GM21390 (cell line): ENCODE measurements at regions not wholly inside any gene's neighbourhood (a gene's known extent, or its start where the extent isn't known, plus 50 kb on each side); places are given as distances from the start of the nearest gene placed in this dataset.
A peak's percentile ranks its signal among the peaks of the same experiment; 100 is the strongest.

Source experiments
- ATAC-seq: cut with Tn5 transposase; IDR thresholded peaks from one replicate; pipeline ENCODE4 v1.9.1; 2021; ENCODE audit not compliant: unreplicated experiment

DNA sequence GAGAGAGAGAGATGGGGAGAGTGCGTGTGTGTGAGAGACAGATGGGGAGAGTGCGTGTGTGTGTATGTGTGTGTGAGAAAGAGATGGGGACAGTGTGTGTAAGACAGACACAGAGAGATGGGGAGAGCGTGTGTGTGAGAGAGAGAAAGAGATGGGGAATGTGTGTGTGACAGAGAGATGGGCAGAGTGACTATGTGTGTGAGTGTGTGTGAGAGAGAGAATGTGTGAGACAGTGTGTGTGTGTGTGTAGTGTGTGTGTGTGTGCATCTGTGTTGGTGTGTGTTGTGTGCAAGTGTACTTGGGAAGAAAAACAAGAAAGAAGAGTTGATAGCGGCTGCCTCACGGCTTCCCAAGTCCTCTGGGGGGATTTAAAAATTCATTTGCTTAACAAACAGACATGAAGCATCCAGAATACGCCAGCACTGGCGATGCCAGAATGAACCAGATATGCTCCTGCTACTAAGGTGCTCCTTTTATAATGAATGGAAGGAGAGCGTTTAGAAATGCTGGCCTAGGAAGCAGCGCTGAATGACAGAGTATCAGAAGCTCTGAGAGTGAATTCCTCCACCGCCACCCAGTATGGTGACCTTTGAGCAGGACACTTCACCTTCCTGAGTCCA, 186.1 kb upstream of the TSC22D2 start:
- no peak for ATAC-seq

DNA sequence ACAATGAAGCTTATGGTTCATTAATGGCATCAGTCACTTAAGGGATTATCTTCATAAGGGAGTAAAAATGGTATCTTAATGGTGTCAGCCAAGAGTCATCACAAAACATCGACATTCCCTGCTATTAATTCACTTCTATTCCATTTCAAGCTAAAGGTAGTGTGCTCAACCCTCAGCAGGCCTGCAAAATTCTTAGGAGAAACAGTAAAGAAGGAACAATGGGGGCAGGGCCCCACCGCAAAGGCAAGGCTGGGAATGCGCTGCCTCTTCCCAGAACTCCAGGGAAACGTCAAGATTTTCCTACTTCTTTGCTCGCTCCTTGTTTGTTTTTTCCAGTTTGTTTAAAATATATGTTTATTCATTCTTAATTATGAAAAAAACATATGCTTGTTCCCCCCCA, 187.3 kb upstream of the TSC22D2 start:
- no peak for ATAC-seq

DNA sequence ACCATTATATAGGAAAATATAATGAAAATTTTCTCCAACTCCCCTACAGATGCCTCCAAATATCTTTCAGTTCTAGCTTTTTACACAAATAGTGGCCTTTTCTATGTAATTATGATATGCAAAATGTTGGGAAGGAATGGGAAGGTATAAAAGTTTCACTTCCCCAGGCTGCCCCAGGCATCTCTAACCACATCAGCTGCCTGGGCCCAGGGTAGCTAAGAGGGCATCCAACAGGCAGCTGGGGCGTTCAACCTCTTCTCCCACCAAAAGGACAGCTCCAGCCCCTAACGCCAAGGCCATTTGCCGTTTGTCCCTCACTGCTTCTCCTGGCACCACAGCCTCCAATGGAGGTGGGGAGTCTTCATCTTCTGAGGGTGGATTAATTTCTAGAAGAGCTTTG, 188.1 kb upstream of the TSC22D2 start:
- ATAC-seq, result no peak

DNA sequence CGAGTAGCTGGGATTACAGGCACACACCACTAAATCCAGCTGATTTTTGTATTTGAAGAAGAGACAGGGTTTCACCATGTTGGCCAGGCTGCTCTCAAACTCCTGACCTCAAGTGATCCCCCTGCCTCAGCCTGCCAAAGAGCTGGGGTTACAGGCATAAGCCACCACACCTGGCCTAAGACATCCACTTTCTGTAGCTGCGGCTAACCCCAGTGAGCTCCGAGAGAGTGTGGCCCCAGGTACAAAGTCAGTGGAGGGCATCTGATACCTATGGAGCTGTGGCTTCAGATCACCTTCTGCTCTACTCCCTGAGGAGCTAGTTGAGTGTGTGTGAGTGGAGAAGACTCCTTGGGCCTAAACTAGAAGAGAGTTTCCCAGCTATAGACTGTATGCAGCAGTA, 189.3 kb upstream of the TSC22D2 start:
- no peak for ATAC-seq

DNA sequence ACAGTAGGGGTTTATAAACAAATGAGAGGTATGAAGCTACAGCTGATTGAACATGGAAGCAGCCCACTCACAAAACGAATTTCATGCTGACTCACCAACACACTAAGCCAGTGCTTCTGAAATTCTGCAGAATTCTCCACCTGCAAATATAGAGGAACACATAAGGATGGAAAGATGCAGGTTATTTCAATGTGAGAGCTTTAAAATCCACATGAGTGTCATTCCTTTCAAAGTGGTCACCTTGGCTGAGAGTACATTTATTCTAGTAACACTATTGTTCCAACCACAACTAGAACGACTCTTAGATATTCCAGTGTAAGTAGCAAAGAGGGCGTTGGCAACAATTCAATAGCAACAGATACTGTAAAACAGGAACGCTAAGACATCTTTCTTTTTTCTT, 189.9 kb upstream of the TSC22D2 start:
- ATAC-seq, result no peak

DNA sequence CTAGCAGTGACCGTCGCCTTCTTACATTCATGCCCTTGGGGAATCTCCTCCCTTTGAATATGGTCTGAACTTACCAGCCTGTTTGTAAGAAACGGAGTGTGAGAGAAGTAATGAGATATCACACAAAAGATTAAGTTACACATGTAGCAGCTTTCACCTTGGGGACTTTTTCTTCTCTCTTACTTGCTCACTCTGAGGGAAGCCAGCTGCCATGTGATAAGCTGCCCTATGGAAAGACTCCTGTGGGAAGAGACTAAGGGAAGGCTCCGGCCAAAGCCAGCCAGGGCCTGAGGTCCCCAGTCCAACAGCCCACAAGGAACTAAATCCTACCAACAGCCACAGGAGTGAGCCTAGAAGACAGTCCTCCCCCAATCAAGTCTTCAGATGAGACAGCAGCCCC, 190.4 kb upstream of the TSC22D2 start:
- ATAC-seq, result no peak

DNA sequence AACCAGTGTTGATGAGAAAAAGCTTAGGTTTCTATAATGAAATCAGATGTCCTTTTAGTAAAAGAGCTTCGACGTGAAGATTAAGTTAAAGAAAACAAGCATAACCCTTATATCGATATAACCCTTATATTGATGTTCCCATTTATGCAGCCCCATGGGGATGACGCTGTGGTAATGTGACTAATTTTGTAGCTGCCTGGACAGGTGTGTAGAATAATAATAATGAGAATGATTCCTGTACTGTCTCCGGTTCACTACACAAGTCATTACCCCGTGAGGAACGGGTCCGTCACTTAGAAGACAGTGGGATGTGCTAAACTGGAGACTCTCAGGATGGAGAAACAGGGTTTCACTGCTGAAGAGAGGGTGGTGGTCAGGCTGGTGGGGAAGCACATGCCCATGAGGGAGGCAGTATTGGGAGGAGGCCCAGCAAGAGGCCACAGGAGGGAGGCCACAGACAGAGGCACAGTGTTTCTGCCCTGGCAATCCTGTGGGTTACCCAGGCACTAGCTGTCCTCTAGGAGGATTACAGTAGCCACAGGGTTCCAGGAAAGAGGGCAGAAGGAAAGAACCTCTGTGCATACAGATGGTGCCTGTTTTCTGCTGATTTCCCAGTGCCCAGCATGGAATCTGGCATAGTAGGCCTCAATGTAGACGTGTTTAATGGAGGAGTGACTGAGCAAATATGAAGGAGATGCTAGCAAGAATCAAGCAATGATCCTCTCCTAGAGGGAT, 191.1 kb upstream of the TSC22D2 start:
- ATAC-seq, result no peak

DNA sequence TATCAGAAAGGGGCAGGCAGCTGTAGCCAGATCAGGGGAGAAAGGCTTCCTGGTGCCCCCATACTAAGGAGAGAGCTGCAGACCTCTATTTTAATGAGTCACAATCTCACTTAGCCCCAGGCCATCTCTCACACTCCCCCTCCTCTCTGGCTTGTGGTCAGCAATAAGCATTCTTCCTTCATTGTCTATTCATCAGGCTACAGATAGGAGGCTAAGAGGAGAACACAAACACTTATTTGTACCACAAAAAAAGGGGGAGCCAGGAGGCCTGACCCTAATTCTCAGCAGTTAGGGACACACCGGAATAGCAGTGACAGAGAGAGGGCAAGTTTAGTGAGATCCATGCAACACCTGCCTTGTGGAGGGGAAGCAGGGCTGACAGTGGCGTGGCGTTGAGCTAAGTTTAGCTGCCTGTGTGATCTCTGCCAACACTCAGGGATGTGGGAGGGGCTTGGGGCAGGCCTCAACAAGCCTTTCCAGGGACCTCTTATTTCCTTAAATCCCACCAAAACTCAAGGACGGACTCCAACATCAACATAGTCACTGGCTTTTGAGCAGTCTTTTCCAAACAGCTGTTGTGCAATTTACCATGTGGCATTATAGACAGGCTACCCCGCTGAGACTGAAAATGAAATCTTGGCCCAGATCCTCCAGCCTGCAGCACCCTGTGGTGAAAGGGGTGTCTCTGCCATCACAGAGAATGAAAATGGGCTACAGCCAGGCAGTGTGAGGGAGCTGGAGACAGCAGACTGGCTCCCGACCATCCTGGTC, 191.9 kb upstream of the TSC22D2 start:
- no peak for ATAC-seq

DNA sequence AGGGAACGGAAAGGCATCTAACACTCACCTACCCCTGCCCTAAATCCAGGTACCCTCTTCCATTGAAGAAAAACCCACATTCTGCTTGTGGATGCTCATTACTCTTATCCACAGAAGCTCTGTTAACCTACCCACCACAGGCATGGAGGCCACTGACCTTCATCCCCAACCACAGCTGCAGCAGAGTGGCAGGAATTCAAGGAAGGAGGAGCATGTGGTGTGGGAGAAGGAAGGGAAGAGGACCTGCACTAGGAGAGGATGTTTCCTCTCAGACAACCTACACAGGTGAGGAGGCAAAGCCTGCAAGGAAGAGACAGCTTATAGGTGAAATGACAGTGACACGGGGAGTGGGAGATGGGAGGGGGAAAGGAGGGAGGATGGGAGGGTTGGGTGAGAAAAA, 192.5 kb upstream of the TSC22D2 start:
- no peak for ATAC-seq

DNA sequence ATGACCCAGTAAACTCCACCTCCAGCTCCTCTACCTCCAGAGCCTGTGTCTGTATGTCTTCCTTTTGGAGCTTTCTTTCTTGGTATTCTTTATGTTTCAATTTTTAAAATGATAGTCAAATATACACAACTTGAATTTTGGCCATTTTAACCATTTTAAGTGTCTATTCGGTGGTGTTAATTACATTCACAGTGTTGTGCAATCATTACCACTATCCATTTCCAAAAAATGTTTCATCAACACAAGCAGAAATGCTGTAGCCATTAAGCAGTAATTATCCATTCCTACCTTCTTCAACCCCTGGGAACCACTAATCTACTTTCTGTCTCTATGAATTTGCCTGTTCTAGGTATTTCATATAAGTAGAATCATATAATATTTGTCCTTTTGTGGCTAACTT, 194.5 kb upstream of the TSC22D2 start:
- no peak for ATAC-seq

DNA sequence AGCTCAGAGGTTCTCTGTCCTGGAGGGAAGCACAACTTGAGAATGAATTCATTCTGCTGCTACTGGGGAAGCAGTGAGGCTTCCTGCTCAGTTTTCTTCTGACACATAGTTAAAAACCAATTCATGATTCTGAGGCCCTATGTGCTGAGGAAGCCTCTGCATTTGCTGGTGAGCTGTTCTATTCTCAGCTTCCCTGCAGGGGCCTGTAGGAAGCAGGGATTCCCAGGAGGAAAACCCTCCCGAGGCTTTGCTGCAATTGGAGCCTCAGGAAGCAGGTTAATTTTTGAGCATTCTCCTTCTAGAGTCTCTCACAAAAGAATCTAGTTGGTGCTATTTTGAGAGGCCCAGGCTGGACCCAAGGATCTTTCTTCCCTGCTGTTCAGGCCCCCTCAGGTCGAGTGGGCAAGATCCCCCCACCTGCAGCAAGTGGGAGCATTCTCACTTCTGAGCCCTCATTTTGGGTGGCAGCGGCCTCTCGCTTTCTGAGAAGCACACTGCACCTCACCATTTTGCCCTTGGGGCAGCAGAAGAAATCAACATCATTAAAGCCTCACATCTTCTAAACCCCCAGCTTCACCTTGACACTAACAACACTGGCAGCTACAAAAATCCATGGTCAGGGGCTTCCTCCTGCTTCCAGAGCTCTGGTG, 197.5 kb upstream of the TSC22D2 start:
- ATAC-seq, result no peak

DNA sequence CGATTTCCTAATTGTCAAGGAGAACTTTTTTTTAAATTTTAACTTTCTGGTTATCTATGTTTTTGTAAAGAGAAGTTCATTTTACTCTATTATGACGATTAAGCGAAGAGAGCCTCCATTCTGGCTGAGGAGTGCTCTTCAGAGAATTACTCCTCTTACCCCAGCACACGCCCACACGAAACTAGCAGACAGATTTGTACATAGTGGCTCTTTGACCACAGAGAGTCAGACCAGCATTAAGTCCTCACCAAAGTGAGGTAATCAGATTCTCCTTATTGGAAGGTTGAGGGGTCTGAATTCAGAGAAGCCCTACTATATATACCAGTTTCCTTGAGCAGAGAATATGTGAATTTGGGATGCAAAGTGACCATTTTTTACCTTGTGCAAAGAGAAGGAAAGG, 204.8 kb upstream of the TSC22D2 start:
- ATAC-seq, result no peak

DNA sequence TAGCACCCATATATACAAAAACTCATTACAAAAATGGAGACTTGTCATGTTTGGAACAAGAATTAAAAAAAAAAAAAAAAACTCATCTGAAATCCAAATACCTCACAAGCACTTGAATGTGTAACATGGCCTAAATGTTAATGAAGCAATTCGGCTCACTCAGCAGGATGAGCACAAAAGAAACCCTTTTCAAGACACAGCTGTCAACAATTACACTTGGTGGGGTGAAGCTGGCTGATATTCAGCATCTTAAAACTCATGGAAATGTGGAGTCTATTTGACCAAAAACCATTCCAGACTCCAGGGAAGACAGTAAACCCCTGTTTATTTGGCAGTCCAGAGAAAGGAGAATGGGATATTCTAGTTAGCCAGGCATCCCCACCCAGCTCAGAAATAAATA, 205.4 kb upstream of the TSC22D2 start:
- no peak for ATAC-seq

DNA sequence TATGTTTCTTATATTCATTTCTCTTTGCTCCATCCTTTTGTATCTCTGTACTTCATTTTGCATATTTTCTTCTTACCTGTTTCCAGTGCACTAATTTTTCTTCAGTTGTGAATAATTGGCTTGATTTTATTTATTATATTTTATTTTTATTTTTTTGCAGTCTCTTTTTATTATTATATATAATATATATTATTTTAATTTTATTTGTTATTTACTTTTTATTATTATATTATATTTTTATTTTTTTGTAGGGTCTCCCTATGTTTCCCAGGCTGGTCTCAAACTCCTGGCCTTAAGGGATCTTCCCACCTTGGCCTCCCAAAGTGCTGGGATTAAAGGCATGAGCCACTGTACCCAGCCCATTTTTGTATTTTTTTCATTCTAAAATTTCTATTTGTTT, 213.1 kb upstream of the TSC22D2 start:
- no peak for ATAC-seq

DNA sequence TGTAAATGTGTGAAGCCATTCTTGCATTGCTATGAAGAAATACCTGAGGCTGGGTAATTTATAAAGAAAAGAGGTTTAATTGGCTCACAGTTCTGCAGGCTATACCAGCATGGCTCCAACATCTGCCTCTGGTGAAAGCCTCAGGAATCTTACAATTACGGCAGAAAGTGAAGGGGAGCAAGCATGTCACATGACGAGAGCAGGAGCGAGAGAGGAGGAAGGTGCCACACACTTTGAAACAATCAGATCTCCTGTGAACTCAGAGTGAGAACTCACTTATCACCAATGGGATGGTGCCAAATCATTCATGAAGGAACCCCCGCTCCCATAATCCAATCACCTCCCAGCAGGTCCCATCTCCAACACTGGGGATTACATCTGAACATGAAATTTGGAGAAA, 213.6 kb upstream of the TSC22D2 start:
- ATAC-seq, result no peak

DNA sequence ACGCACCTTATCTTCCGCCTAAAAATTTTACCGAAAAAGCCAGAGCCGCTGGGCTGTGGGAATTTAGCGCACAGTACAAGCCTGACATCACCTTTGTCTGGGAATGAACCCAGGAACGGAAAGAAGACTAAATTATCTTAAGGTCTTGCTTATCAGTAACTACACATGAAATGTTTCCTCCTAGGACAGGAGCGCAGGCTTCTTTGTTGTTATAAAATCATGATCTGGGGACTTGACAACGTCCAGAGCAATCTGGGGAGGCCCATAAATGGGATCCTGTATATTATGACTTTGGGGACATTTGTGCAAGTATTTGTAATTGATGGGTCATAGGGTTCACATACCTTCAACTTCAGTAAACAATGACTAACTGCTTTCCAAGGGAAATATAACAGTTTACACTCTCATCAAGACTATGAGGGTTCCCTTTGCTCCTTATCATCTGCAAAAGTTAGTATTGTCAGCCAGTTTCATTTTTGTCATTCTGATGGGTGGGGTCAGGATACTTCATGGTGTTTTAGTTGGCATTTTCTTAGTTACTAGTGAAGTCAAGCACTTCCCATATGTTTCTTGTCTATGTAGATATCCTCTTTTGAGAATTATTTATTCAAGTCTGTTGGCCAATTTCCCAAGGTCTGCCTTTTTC, 213.9 kb upstream of the PFN2 start:
- ATAC-seq, result no peak

DNA sequence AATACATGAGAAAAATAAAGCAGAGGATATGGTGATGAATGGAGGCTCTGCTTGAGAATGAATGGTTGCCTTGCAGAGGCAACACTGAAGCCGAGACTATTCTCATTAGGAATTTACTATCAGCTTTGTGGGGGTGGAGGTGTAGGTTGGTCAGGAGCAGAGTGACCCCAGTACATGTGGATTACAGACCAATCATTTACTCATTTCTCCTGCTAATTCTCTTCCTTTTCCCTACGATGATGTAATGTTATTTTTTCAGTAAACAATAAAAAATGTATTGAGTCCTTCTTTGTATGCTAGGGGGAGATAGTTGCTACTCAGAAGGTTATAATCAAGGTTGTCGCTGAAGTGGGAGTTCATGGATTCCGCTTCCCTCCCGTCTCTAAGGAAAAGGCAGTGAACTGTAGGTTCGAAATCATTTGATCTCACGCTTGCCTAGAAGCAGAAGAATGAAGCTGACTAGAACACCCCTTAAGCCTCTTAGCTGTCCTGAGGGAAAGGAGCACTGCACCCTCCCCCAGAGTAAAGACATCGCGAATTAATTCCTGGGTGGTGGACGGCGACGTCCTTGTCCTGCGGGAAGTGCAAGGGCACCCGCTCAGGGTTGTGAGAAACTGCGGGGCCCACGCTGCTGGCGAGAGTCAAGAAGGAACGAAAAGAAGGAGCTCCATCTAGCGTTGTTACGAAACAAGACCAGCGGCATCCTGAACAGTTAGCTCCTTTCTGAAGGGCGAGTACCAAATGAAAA, 213.2 kb upstream of the PFN2 start:
- ATAC-seq, result peak; percentile 98

DNA sequence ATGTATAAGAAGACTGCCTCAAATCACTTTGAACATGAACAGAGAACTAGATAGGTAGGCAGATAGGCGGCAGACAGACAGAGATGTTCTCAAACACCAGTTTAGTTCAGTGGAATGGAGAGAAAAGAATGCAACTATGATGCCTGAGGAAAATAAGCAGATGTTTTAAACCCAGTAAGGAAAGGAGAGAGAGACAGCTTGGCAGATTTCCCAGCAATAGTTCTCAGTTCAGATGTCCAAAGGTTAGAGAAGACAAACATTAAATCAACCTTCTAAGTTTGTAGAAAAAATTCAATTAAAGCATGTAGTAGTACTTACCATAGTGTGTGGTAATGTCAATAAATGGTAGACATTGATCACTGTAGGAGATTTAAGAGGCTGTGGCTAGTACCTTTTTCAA, 209.6 kb upstream of the PFN2 start:
- no peak for ATAC-seq

DNA sequence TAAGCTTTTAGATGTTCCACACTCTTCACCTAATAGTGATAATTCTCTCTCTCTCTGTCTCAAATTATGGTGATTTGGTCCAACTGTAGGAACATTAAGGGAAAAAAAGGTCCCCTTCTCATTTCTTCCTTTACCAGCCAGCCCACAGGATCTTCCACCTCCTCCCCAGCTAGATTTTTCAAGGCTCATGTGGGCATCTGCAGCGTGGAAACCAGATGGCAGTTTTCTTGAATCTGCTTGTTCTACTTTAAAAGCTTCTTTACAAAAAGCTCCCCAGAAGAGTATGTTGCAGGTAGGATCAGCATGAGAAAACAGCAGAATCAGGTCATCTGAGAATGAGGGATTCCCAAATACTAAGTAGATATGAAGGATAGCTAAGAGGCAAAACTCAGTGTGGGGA, 208.6 kb upstream of the PFN2 start:
- no peak for ATAC-seq

DNA sequence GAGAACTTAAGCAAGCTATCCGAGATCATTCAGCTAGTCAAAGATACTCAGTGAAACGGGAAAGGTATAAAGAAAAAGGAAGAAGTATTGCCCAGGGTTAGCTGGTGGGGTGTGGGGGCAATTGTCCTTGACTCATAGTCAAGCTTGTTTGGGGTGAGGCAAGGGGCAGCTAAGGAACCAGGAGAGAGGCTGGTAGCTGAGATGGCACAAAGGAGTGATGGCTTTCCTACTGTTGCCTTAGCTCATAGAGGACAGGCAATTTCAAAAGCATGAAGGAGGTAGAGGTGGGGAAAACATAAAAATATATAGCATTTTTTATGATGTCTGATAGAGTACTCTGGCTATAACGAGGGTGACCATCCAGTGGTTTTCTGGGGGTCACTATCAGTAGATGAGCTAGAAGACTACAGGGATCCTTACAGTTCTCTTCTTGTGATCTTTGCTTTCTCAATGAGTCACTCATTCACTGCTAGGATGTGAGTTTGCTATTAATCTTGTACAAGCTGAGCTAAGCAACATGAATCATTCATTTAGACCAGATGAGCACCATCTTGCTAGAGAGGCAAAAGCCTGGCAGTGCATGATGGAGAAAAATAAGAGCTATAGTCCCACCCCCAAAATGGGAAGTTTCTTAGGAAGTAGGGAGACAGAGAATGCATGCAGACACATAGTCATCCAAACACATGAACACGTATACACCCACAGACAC, 207.1 kb upstream of the PFN2 start:
- ATAC-seq, result no peak
